ENCODE measurements at regions not wholly inside any gene's neighbourhood (a gene's known extent, or its start where the extent isn't known, plus 50 kb on each side); places are given as distances from the start of the nearest gene placed in this dataset.

GRCh38 chr12:118467641-118468305 is 91.4 kb downstream of the SUDS3 start:
- DNase-seq (ENCODE audit: low spot score) = no peak
- WGBS = 85% methylated on average over 3 of the region's 3 CpGs
- no peak overlapping the region for H3K9ac ChIP-seq (ENCODE audit: low read depth in 1 of 2, low read length in 2 of 2)
- H3K4me1 ChIP-seq (ENCODE audit: control insufficient read depth in 4 of 4, insufficient read depth in 4 of 4, low read length in 3 of 4) = no peaks in the 10 kb centered on the region
- no peak overlapping the region for H3K4me3 ChIP-seq (ENCODE audit: low read depth in 1 of 3, low read length in 3 of 3)
- H3K9me3 ChIP-seq (ENCODE audit: control insufficient read depth in 4 of 4, low read length in 3 of 4) = peaks cover 0 to 6% (median 4%) of the 10 kb centered on the region in 4 donors
- no peaks in the 10 kb centered on the region for H3K27me3 ChIP-seq (ENCODE audit: control insufficient read depth in 4 of 4, insufficient read depth in 4 of 4, low read length in 3 of 4)
- TF ChIP-seq, protein P1, sequence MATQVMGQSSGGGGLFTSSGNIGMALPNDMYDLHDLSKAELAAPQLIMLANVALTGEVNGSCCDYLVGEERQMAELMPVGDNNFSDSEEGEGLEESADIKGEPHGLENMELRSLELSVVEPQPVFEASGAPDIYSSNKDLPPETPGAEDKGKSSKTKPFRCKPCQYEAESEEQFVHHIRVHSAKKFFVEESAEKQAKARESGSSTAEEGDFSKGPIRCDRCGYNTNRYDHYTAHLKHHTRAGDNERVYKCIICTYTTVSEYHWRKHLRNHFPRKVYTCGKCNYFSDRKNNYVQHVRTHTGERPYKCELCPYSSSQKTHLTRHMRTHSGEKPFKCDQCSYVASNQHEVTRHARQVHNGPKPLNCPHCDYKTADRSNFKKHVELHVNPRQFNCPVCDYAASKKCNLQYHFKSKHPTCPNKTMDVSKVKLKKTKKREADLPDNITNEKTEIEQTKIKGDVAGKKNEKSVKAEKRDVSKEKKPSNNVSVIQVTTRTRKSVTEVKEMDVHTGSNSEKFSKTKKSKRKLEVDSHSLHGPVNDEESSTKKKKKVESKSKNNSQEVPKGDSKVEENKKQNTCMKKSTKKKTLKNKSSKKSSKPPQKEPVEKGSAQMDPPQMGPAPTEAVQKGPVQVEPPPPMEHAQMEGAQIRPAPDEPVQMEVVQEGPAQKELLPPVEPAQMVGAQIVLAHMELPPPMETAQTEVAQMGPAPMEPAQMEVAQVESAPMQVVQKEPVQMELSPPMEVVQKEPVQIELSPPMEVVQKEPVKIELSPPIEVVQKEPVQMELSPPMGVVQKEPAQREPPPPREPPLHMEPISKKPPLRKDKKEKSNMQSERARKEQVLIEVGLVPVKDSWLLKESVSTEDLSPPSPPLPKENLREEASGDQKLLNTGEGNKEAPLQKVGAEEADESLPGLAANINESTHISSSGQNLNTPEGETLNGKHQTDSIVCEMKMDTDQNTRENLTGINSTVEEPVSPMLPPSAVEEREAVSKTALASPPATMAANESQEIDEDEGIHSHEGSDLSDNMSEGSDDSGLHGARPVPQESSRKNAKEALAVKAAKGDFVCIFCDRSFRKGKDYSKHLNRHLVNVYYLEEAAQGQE (IDR thresholded peaks at IDR 0.05) = no peak
- TF ChIP-seq NR2F2 (IDR thresholded peaks at IDR 0.05) (no peak), TAF1 (conservative IDR thresholded peaks at IDR 0.05) (no peak), HNF4G (IDR thresholded peaks at IDR 0.05) (no peak), EGR1 (IDR thresholded peaks at IDR 0.05; ENCODE audit: low read depth in 2 of 2) (no peak), FOXA1 (IDR thresholded peaks at IDR 0.05) (no peak), ATF3 (IDR thresholded peaks at IDR 0.05) (no peak), RXRA (IDR thresholded peaks at IDR 0.05) (no peak)
- TF ChIP-seq, protein P2, sequence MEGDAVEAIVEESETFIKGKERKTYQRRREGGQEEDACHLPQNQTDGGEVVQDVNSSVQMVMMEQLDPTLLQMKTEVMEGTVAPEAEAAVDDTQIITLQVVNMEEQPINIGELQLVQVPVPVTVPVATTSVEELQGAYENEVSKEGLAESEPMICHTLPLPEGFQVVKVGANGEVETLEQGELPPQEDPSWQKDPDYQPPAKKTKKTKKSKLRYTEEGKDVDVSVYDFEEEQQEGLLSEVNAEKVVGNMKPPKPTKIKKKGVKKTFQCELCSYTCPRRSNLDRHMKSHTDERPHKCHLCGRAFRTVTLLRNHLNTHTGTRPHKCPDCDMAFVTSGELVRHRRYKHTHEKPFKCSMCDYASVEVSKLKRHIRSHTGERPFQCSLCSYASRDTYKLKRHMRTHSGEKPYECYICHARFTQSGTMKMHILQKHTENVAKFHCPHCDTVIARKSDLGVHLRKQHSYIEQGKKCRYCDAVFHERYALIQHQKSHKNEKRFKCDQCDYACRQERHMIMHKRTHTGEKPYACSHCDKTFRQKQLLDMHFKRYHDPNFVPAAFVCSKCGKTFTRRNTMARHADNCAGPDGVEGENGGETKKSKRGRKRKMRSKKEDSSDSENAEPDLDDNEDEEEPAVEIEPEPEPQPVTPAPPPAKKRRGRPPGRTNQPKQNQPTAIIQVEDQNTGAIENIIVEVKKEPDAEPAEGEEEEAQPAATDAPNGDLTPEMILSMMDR (IDR thresholded peaks at IDR 0.05; ENCODE audit: low read depth, low read length, missing input control) = no peak
- TF ChIP-seq, protein P3, sequence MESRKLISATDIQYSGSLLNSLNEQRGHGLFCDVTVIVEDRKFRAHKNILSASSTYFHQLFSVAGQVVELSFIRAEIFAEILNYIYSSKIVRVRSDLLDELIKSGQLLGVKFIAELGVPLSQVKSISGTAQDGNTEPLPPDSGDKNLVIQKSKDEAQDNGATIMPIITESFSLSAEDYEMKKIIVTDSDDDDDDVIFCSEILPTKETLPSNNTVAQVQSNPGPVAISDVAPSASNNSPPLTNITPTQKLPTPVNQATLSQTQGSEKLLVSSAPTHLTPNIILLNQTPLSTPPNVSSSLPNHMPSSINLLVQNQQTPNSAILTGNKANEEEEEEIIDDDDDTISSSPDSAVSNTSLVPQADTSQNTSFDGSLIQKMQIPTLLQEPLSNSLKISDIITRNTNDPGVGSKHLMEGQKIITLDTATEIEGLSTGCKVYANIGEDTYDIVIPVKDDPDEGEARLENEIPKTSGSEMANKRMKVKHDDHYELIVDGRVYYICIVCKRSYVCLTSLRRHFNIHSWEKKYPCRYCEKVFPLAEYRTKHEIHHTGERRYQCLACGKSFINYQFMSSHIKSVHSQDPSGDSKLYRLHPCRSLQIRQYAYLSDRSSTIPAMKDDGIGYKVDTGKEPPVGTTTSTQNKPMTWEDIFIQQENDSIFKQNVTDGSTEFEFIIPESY (IDR thresholded peaks at IDR 0.05) = no peak
- H3K36me3 ChIP-seq (ENCODE audit: control insufficient read depth in 4 of 4, insufficient read depth in 3 of 4, low read depth in 1 of 4, low read length in 3 of 4) = no peaks in the 10 kb centered on the region
- no peak overlapping the region for H3K27ac ChIP-seq (ENCODE audit: low read depth in 1 of 2, low read length in 2 of 2)

DNA sequence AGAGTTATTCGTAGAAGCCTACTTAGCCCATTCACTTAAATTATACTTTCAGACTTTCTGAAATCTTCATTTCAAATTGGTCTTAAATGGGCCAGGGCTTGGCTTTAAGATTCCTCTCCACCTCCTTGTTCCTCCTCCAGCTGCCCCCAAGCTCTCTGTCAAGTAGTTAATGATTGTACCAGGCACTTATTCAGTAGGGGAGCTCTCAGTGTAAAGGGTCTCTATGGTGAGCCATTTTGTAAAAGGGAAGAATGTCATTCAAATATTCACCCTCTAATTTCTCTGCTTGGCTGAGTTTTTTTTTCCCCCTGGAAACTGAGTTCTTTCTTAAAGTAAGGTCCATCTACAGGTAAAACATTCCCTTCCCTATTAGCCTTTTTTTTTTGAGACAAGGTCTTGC is 96.6 kb downstream of the SUDS3 start:
- Histone ChIP-seq H3K9ac (ENCODE audit: low read depth in 1 of 2, low read length in 2 of 2) (no peak overlapping the region), H3K4me1 (ENCODE audit: control insufficient read depth in 4 of 4, insufficient read depth in 4 of 4, low read length in 3 of 4) (no peaks in the 10 kb centered on the region), H3K27me3 (ENCODE audit: control insufficient read depth in 4 of 4, insufficient read depth in 4 of 4, low read length in 3 of 4) (no peaks in the 10 kb centered on the region), H3K27ac (ENCODE audit: low read depth in 1 of 2, low read length in 2 of 2) (no peak overlapping the region), H3K4me3 (ENCODE audit: low read depth in 1 of 3, low read length in 3 of 3) (no peak overlapping the region), H3K9me3 (ENCODE audit: control insufficient read depth in 4 of 4, low read length in 3 of 4) (peaks cover 0 to 6% (median 3%) of the 10 kb centered on the region in 4 donors), H3K36me3 (ENCODE audit: control insufficient read depth in 4 of 4, insufficient read depth in 3 of 4, low read depth in 1 of 4, low read length in 3 of 4) (no peaks in the 10 kb centered on the region)
- DNase-seq (ENCODE audit: low spot score) = no peak
- 88% methylated on average over 1 of the region's 1 CpG for WGBS
- TF ChIP-seq, protein P1 (IDR thresholded peaks at IDR 0.05) = no peak
- no peak for TF ChIP-seq JUND (IDR thresholded peaks at IDR 0.05)
- no peak for TF ChIP-seq HNF4G (IDR thresholded peaks at IDR 0.05)
- TF ChIP-seq EGR1 (IDR thresholded peaks at IDR 0.05; ENCODE audit: low read depth in 2 of 2) = no peak
- TF ChIP-seq FOXA2 (IDR thresholded peaks at IDR 0.05) = no peak
- no peak for TF ChIP-seq MAX (IDR thresholded peaks at IDR 0.05)
- no peak for TF ChIP-seq FOXA1 (IDR thresholded peaks at IDR 0.05)
- no peak for TF ChIP-seq YY1 (IDR thresholded peaks at IDR 0.05)
- TF ChIP-seq SP1 (IDR thresholded peaks at IDR 0.05) = no peak
- TF ChIP-seq, protein P2 (IDR thresholded peaks at IDR 0.05; ENCODE audit: low read depth, low read length, missing input control) = no peak
- TF ChIP-seq HNF4A (conservative IDR thresholded peaks at IDR 0.05) = no peak
